IPS-NIHi7 (cell line): ENCODE measurements at regions not wholly inside any gene's neighbourhood (a gene's known extent, or its start where the extent isn't known, plus 50 kb on each side); places are given as distances from the start of the nearest gene placed in this dataset.

Source experiments
- DNase-seq: peaks from one replicate; pipeline ENCODE4 v3.0.0; 2012; ENCODE audit warnings: mixed read lengths; ENCODE audit errors: extremely low spot score

GRCh38 chr4:24287096-24287495 is 297.3 kb downstream of the DHX15 start:
- DNase-seq: no peak

- no peak for DNase-seq
Measured at GRCh38 chr4:24285759-24286158, 298.6 kb downstream of the DHX15 start.

GRCh38 chr4:24282446-24282845 is 301.9 kb downstream of the DHX15 start:
- no peak for DNase-seq

- no peak for DNase-seq
Measured at GRCh38 chr4:24279911-24280375, 304.4 kb downstream of the DHX15 start.

- DNase-seq: no peak
Measured at GRCh38 chr4:24279469-24279868, 304.9 kb downstream of the DHX15 start.

- DNase-seq: no peak
Measured at GRCh38 chr4:24278693-24279092, 305.7 kb downstream of the DHX15 start.

- DNase-seq: no peak
Measured at GRCh38 chr4:24274381-24274941, 309.9 kb downstream of the DHX15 start.

- DNase-seq: no peak
Measured at GRCh38 chr4:24273136-24273535, 311.2 kb downstream of the DHX15 start.

GRCh38 chr4:24266951-24267722 is 317.2 kb downstream of the DHX15 start:
- DNase-seq: no peak

- DNase-seq: no peak
Measured at GRCh38 chr4:24265989-24266388, 318.4 kb downstream of the DHX15 start.

GRCh38 chr4:24262616-24263015 is 321.7 kb downstream of the DHX15 start:
- no peak for DNase-seq

- no peak for DNase-seq
Measured at GRCh38 chr4:24262084-24262483, 322.3 kb downstream of the DHX15 start.

GRCh38 chr4:24260923-24261564 is 323.3 kb downstream of the DHX15 start:
- DNase-seq: no peak

GRCh38 chr4:24260133-24260715 is 324.1 kb downstream of the DHX15 start:
- no peak for DNase-seq

- no peak for DNase-seq
Measured at GRCh38 chr4:24256547-24256946, 327.8 kb downstream of the DHX15 start.

- no peak for DNase-seq
Measured at GRCh38 chr4:24256066-24256465, 328.3 kb downstream of the DHX15 start.

- no peak for DNase-seq
Measured at GRCh38 chr4:24252121-24252520, 332.2 kb downstream of the DHX15 start.

- DNase-seq: no peak
Measured at GRCh38 chr4:24251589-24251988, 332.8 kb downstream of the DHX15 start.

- no peak for DNase-seq
Measured at GRCh38 chr4:24249972-24250371, 334.4 kb downstream of the DHX15 start.

- DNase-seq: no peak
Measured at GRCh38 chr4:24248674-24249630, 335.4 kb downstream of the DHX15 start.

GRCh38 chr4:24245491-24245820 is 338.9 kb downstream of the DHX15 start:
- no peak for DNase-seq
